IPS-18a (cell line): ENCODE measurements at regions not wholly inside any gene's neighbourhood (a gene's known extent, or its start where the extent isn't known, plus 50 kb on each side); places are given as distances from the start of the nearest gene placed in this dataset.

ENCODE experiments used
- H3K27ac ChIP-seq: one replicate; pipeline ENCODE4 v1.5.1; 2013; ENCODE audit warnings: low read length
- H3K27me3 ChIP-seq: one replicate; pipeline ENCODE4 v1.6.1; 2013; ENCODE audit warnings: mild to moderate bottlenecking, low read length; ENCODE audit not compliant: control insufficient read depth, insufficient read depth
- H3K36me3 ChIP-seq: one replicate; pipeline ENCODE4 v1.6.1; 2013; ENCODE audit warnings: low read depth, low read length; ENCODE audit not compliant: control insufficient read depth
- H3K4me1 ChIP-seq: one replicate; pipeline ENCODE4 v1.6.1; 2013; ENCODE audit warnings: low read depth, low read length; ENCODE audit not compliant: control insufficient read depth
- H3K4me3 ChIP-seq: one replicate; pipeline ENCODE4 v1.5.1; 2013; ENCODE audit warnings: low read length
- H3K9ac ChIP-seq: one replicate; pipeline ENCODE4 v1.6.1; 2013; ENCODE audit warnings: mild to moderate bottlenecking, low read length, moderate library complexity
- H3K9me3 ChIP-seq: one replicate; pipeline ENCODE4 v1.6.1; 2013; ENCODE audit warnings: low read depth, low read length; ENCODE audit not compliant: control insufficient read depth

DNA sequence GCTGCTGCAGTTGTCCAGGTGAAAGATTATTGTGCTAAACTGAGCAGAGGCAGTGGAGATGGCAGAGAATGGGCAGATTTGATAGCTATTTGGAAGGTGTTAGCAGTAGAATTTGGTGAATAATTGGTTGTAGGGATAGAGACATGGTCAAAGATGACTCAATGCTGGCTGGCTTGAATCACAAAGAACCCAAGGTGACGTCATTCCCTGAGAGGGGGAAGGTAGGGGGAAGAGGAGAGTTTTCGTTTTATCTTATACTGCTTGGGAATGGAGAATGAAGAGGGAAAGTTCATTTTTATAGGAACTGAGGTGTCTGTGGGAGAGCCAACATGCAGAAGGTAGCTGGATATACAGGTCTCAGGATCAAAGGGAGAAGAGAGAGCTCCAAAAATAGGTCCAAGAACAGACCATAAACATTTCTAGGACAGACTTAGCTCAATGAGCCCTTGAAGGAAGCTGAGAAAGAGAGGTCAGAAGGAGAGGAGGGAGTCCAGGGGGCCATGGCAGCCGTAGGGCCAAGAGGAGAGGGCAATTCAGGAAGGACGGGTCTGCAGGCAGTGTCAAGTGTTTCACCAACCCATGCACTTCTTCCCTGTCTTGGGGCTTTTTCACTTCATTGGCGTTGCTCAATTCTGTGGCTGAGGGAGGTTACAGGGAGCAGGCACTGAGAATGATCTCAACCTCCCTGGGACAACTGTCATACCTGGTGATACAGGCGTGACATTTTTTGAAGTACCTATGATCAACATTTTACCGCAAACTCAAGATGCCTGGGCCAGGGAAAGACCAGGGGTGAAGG lies 281.3 kb downstream of the TDRD15 start:
- Histone ChIP-seq H3K4me3 (no peak overlapping the region), H3K4me1 (no peaks in the 10 kb centered on the region), H3K27me3 (no peaks in the 10 kb centered on the region), H3K9ac (no peak overlapping the region), H3K27ac (no peak overlapping the region), H3K36me3 (no peaks in the 10 kb centered on the region), H3K9me3 (no peaks in the 10 kb centered on the region)

DNA sequence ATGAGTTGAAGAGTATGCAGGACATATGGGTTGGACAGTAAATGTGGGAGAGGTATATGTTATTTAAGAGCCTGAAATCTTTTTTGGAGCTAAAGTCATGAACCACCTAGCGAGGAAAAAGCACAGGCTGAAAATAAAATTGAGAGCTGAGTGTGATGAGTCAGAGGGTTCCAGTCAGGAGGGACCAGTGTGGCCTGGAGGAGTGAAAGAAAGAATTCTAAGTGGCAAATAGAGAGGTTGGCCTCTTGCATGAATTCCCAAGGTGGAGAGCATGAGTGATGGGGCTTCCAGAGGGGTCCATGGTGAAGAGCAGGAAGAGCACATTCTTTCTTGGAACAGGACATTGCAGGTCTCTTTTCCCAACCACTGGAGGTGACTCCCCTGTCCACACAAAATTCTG lies 282.6 kb downstream of the TDRD15 start:
- H3K9me3 ChIP-seq: no peaks in the 10 kb centered on the region
- H3K27me3 ChIP-seq: no peaks in the 10 kb centered on the region
- no peak overlapping the region for H3K4me3 ChIP-seq
- H3K27ac ChIP-seq: no peak overlapping the region
- H3K36me3 ChIP-seq: no peaks in the 10 kb centered on the region
- H3K9ac ChIP-seq: no peak overlapping the region
- no peaks in the 10 kb centered on the region for H3K4me1 ChIP-seq

DNA sequence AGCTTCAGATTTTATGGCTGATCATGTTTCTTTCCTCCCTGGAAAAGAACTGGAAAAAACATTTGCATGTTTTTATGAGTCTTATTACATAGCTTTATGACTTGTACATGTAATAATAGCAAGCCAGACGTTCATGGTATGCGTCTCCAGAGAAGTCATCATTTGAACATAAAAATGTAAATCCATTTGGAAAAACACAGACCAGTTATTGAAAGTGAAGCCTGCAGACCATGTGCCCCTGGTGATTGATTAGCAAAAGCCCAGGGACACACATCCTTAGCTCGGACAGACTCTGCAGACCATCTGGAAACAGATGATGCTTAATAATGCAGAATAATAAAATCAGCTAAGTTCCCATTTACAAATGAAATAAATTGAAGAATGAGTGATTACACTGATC lies 283.1 kb downstream of the TDRD15 start:
- Histone ChIP-seq H3K9me3 (no peaks in the 10 kb centered on the region), H3K4me1 (no peaks in the 10 kb centered on the region), H3K27me3 (no peaks in the 10 kb centered on the region)

DNA sequence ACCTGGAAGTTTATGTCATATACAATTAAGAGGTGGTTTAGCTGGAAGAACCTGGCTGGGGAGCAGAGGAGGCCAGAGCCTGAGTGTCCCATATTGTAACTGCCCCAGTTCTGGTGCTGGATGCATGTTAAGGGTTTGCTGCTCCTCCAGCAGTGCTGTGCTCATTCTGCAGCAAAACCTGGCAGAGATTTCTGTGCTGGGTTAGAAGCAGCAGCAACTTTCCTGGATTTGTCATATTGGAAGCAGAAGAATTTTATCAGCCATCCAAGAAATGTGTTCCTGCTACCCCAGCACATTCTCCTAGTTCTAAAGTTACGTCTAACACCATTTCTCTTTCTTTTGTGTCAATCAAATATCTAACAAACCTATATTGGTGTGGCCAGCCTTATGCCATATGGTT lies 284.1 kb downstream of the TDRD15 start:
- H3K27ac ChIP-seq: no peak overlapping the region
- no peaks in the 10 kb centered on the region for H3K36me3 ChIP-seq
- no peaks in the 10 kb centered on the region for H3K9me3 ChIP-seq
- H3K27me3 ChIP-seq: no peaks in the 10 kb centered on the region
- no peaks in the 10 kb centered on the region for H3K4me1 ChIP-seq
- H3K9ac ChIP-seq: no peak overlapping the region
- no peak overlapping the region for H3K4me3 ChIP-seq

More for the DNA sequence above, 283.1 kb downstream of the TDRD15 start:
- Histone ChIP-seq H3K27ac (no peak overlapping the region), H3K9ac (no peak overlapping the region), H3K4me3 (no peak overlapping the region), H3K36me3 (no peaks in the 10 kb centered on the region)

DNA sequence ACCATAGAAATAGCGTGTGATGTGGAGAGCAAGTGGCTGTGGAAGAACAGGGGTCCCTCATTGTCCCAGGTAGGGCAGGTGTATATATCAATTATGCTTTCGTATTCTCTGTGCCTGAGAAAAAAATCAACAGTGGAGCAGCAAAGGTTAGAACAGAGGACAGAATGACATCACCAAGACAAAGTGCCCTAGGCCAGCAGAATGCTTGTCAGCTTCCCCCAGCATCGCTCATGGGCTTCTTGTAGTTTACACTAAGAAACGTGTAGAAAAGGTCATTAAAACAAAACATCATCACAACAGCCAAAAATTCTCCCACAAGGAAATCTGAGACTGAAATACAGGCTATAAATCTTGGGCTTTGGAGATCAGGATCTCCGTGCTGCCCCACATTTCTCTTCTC lies 288.0 kb downstream of the TDRD15 start:
- Histone ChIP-seq H3K9me3 (no peaks in the 10 kb centered on the region), H3K27ac (no peak overlapping the region), H3K4me3 (no peak overlapping the region), H3K9ac (no peak overlapping the region), H3K36me3 (no peaks in the 10 kb centered on the region), H3K27me3 (no peaks in the 10 kb centered on the region), H3K4me1 (no peaks in the 10 kb centered on the region)

DNA sequence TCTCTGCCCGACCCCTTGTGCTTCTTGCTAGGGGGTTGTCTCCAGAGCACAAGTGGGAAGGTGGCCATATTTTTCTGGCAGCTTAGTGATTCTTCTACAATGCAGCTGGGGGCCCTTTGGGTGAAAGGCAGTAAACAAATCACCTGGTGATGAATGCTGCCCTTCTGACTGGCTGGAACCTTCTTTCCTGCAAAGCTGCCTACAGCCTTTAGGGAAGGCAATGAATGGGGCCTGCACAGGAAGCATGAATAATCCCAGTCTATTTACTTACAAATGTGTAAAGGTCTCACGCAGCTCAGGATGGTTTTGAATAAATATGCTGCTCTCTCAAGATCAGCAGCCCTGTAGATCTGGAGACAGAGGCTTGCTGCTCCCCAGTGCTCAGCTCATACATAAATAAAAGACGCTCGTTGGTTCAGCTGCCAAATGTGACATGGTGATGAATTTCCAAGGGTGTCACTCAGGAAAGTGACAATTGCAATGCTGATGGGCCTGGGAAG lies 289.2 kb downstream of the TDRD15 start:
- no peaks in the 10 kb centered on the region for H3K36me3 ChIP-seq
- no peaks in the 10 kb centered on the region for H3K9me3 ChIP-seq
- no peak overlapping the region for H3K4me3 ChIP-seq
- H3K9ac ChIP-seq: no peak overlapping the region
- no peaks in the 10 kb centered on the region for H3K4me1 ChIP-seq
- no peaks in the 10 kb centered on the region for H3K27me3 ChIP-seq
- H3K27ac ChIP-seq: no peak overlapping the region

DNA sequence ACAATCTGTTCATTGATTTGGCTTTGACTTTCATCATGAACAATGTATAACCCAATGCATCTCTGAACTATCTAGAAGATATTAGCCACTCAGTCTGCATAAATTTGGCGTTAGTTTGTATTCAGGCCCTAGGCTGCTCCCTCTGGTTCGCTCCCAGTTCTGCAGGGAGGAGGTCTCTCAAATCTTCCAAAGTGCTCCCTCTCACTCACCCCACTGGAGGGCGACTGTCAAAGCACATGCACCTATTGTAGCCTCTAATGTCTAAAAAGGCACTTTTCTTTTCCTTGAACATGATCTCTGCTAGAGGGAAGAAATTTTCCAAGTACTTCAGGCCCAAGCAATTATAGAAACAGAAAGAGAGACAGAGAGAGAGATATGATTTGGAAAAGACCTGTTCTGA lies 291.5 kb downstream of the TDRD15 start:
- no peak overlapping the region for H3K27ac ChIP-seq
- H3K27me3 ChIP-seq: no peaks in the 10 kb centered on the region
- H3K9ac ChIP-seq: no peak overlapping the region
- H3K4me1 ChIP-seq: no peaks in the 10 kb centered on the region
- H3K36me3 ChIP-seq: no peaks in the 10 kb centered on the region
- H3K4me3 ChIP-seq: no peak overlapping the region
- H3K9me3 ChIP-seq: no peaks in the 10 kb centered on the region

DNA sequence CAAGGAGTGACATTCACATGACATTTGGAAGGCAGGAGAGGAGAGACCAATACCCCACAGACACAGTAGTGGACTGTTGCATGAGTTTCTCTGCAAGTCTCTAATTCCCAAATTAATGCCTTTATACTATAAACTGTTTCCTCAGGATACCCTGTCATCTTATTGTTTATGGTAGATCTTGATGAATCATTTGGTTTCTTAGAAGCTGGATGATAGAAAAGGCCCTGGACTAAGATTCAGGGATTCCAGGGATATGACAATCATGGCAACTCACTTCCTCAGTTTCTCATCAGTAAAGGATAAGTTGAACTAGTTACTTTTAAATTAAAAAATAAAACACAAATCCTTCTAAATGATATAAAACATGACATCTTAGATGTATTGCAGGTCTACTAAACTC lies 292.5 kb downstream of the TDRD15 start:
- Histone ChIP-seq H3K27me3 (no peaks in the 10 kb centered on the region), H3K9ac (no peak overlapping the region), H3K4me1 (no peaks in the 10 kb centered on the region), H3K27ac (no peak overlapping the region), H3K9me3 (no peaks in the 10 kb centered on the region), H3K4me3 (no peak overlapping the region), H3K36me3 (no peaks in the 10 kb centered on the region)

DNA sequence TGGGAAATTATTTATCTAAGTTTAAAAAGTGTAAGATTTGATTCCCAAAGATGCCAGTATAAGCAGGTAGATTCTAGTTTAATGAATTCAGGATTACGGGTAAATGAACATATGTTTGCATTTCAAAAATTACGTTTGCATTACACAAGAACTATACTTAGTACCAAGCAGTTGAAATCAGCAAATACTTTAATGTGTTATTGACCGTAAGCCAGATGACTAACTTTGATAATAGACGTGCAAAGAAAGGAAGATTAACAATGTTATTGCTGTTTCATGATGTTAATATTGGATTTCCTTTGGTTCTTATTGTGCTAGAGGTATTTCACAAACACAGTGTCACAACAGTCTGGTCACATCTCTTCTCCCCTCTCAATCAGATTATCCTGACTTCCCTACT lies 294.7 kb downstream of the TDRD15 start:
- Histone ChIP-seq H3K36me3 (no peaks in the 10 kb centered on the region), H3K4me1 (no peaks in the 10 kb centered on the region), H3K27ac (no peak overlapping the region), H3K27me3 (no peaks in the 10 kb centered on the region), H3K4me3 (no peak overlapping the region), H3K9me3 (no peaks in the 10 kb centered on the region), H3K9ac (no peak overlapping the region)

DNA sequence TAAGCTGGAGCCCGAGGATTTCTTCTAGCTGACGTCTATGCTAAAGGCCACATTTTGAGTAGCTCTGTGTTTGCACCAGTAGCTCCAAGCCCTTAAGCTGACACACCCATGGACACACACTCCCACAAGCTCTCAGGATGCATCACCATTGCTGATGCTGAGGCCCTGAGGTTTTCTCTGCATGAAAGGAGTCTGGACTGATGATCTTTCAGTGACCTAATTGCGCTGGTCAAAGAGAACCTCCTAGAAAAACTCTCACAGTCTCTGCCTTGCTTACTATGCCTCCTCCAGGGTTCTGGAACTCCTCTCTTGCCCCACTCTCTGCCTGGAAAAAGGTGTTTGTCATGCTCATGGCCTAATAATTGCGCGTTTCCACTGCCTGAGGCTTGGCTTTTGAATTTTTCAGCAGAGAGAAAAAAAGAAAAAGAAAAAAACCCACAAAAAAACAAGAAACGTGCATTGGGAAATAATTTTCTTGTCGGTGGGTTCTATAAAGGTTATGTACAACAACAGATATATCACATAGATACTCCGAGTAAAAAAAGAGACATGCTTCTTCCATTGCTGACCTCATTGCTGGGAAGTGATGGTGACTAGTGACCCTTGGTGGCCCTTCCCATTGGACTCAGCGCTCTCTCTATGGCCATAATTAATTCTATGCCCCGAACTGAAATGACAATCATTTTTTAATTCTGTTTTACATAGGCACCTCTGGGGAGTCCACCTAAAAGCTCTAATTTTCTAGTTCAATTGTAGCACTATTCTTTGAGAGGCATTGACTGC lies 297.0 kb downstream of the TDRD15 start:
- Histone ChIP-seq H3K9ac (no peak overlapping the region), H3K4me1 (no peaks in the 10 kb centered on the region)

DNA sequence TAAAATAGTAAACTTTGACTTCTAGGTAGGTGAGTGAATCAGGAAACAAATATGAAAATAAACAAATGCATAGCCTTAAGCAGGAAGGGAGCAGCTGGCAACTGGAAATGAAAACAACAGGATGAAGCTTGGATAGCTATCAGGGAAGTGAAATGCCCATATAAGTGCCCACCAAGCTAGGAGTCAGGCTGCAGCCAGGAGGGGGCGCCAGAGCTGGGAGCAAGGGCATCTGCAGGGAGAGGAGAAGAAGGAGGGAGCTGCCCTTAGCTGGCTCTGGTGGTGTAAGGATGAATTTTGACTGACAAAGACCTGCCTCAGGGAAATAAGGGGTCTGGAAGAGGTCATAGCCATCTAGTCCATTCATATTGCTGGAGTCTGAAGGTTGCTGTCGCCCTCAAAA lies 298.3 kb downstream of the TDRD15 start:
- Histone ChIP-seq H3K9me3 (no peaks in the 10 kb centered on the region), H3K36me3 (no peaks in the 10 kb centered on the region), H3K27me3 (no peaks in the 10 kb centered on the region)

More for the DNA sequence above, 297.0 kb downstream of the TDRD15 start:
- Histone ChIP-seq H3K36me3 (no peaks in the 10 kb centered on the region), H3K27ac (no peak overlapping the region), H3K27me3 (no peaks in the 10 kb centered on the region), H3K9me3 (no peaks in the 10 kb centered on the region), H3K4me3 (no peak overlapping the region)

More for the DNA sequence above, 298.3 kb downstream of the TDRD15 start:
- H3K4me3 ChIP-seq: no peak overlapping the region
- no peak overlapping the region for H3K27ac ChIP-seq
- no peak overlapping the region for H3K9ac ChIP-seq
- no peaks in the 10 kb centered on the region for H3K4me1 ChIP-seq
